ENCODE measurements at regions not wholly inside any gene's neighbourhood (a gene's known extent, or its start where the extent isn't known, plus 50 kb on each side); places are given as distances from the start of the nearest gene placed in this dataset.
"Not testable (repeated sequence)": the region's sequence is repeated elsewhere in the genome, so short reads cannot be mapped to it uniquely, and the experiment has no call there.

DNA sequence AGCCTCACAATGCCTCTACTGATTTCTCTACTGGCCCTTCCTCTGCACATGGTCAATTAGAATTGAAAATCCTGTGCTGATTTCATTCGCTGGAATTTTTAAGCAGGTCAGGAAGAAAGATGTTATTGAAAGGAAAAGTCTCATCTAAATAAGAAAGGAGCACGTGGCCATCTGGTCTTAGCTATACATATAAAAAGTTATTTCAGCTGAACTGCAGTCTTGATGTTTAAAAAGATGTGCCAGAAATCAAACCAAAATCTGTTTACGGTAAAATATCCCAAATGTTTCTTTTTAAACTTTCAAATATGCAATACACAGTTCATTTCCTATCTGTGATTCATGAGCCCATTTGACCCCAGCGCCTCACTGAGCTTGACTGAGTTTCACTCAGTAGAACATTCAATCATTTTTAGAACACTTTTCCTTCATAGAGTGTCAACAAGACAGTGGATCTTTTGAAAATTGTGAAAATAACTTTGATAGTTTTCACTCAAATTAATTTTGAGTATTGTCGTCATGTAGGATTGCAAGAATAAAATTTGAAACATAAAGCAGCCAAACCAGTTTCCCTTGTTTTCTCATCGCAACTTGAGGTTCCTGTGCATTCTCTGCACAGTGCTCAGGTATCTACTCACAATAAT, 293.6 kb downstream of the PTPRC start:
- peak in 8 of 56 donors; percentile 6 to 56 (median 16) for DNase-seq

DNA sequence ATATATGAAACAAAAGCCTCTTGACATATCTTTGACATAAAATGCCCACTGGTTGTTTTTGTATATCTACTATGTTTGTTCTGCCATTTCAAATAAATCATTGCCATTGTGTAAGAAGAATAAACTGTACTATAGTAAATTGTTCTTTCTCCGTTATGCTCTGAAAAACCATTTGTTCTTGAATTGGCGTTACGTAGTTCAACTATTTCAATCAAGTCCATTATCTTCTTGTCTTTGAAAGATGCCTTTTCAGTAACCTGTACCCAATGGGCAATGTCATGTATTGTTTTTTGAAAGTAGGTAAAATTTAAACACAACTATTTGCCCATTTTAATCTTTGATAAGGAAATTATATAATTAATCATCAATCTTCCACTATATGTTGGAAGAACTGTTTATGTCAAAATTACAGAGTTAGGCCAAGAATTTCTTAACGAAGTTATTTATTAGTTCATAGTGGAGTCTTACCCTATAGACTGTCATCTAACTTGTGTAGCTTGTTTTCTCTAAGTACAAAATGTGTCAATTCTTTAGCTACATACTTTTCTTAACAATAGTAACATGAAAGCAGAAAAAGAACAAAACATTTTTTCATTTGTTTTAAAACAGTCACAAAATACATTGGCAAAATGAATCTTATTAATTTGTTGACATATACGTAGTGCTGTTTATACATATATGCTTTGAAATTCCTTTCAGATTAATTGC, 294.8 kb downstream of the PTPRC start:
- DNase-seq = no peak

DNA sequence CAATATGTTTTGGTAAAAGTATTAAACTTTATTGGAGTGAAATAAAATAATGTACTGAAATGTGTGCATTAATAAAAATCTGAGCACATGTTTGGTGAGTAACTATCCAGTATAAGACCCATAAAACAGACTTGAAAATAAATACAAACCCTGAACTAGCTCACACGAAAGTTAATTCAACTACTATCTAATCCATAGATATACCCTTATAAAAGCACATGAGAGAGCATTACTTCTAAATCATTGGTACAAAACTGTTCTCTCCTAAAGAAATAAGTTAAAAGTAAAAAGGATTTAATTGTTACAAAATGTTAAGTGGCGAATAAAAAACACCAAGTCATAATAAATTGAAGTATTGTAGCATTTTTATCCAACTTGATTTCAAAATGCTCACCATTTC, 295.6 kb downstream of the PTPRC start:
- DNase-seq = no peak

DNA sequence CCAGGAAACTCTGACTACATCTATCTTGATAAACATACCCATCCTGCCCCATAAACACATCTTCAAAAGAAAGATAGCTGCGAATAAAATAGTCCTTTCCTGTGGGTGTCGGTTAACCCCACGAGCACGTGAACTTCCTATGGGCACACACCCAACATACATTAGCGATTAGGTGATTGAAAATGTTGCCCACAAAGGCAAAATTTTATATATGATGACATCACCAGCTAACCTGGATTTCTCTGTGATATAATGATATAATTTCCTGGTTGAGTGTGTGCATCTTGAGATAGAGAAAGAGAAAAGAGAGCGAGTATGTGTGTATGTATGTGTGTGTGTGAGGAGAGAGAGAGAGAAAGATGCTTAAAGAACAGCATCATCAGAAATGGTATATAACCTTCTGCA, 296.1 kb downstream of the PTPRC start:
- DNase-seq = no peak

DNA sequence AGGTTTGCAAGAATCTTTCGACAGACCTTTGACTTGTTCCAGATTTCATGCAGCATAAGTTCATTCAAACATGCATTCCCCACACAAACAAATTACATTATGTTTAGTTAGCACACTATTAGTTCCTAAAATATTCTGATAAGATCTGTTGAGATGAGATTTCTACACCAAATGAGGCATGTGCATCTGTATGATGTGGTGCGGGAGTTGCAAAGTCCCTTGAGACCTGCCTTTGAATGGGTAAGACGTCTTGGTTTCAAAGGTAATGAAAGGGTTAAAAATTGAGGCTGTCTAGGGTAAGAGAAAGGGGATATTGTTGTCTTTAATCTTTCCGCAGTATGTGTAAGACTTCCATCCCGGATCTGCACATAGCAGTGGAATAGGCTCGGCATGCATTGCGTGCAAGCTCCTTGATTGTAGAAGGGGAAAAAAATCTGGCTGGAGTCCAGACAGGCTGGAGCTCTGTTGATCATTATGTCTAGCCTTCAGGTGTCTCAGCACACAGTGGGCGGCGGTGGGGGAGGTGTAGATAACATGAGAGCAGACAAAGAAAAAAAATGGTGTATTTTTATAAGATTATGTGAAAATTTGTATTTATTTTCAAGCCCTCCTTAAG, 296.6 kb downstream of the PTPRC start:
- peak in 48 of 56 donors; percentile 8 to 78 (median 45) for DNase-seq

DNA sequence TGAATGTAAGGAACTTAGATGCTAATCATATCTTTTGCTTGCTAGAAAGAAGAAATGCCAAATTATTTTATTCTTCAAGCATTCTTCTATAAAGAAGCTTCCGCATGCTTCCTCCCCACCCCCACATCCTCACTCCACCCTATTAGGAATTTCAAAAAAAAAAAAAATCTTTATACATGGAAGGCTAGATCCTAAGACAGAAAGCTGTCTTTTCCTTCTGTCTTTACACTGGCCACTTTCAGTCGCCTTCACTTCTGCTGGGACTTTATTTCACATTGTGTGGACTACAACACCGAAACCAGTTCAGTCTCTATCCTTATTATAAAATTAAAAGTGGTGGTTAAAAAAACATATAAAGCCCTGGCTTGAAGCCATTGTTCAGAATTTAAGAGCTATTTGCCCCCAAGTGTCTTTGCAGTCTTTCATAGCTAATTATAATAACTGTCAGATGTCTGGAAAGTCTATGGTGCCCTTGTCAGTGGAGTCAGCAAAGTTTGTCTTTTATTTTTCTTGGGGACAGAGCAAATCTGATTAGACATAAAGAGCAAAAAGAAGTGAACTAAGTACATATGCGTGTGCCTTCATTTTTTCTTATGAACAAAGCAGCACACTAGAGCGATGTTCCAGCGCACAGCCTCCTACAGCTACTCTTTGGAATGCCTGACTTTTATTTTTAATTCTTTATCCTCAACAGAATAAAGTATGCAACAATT, 297.7 kb downstream of the PTPRC start:
- peak in 2 of 56 donors; percentile 8 to 13 for DNase-seq

DNA sequence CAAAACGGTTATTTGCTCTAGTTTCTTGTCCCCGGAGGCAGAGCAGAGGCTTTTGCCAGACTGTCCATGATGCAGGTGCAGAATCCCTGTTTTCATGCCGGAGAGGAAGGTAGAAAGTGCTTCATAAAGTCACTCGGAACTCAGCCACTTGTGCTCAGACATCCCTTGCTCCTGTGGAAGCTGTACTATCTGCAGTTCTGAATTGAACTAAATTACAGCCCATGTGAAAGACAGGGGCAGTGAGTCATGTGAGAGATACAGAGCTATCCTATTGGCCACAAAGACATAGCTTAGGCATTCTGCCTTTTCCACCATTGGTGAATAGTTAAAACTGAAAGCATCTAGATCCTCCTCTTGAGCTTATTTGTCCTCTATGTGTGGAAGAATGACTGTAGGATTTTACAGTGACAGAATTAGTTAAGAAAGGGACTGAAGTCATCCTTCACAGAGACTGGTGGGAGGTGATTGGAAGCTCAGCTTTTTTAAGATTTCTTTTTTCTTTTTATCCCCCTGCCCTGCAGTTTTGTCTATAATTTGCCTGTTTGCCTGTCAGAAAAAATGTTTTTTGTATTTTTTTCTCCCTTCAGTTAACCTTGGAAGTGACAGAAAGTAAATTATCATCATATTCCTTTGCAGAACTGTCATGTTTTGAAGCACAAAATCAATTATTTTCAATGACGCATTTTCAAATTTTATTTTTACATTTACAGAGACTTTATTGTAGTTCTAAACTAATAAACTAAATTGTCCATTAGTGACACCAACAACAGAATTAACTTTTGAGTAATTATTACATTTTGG, 298.6 kb downstream of the PTPRC start:
- DNase-seq = peak in 53 of 56 donors; percentile 4 to 99 (median 57)

DNA sequence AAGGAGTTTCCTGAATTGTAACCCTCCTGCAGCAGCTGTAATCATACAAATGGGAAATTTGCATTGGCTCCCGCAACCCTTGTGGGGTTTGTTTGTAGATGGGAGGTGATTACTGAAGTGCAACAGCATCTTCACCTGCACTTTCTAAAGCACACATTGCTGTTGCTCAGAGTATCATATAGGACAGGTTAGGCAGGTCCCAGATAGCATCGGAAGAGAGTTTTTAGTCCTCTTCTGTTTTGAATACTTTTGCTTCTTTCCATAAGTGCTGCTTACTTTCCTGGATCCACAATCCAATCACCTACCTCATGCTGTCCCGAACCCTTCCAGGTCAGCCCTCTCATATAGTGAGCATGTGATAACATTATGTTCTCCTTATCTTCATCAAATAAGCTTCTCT, 300.4 kb downstream of the PTPRC start:
- no peak for DNase-seq

DNA sequence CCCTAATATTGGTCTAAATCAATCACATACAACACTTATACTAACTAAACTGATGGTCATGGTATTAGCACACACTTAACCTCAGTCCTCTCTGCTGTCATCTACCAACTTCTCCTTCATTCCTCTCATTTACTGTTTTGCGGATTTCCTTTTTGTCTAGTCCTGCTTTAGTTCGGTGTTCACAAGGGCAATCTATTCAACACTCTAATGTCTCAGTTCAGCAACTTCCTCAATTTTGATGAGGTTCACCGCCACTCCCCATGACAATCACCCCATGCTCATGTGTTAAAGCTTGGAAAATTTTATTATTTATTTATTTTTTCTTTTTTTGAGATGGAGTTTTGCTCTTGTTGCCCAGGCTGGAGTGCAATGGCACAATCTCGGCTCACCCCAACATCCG, 301.1 kb downstream of the PTPRC start:
- DNase-seq = no peak

DNA sequence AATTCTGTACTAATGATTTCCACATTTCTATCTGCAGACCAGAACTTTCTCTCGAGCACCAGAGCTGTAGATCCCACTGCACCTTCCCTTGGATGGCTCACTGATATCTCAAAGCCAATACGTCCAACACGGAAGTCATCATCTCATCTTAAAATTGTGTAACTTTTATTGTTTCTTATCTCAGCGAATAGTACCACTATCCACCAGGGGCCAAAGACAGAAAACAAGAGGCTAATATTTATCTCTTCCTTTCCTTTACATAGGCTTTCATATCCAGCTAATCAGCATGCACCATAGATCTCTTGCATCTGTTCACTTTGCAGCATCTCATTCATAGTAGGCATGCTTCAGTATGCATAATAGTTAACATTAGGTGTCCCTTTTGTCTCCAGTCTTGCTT, 303.6 kb downstream of the PTPRC start:
- DNase-seq = no peak

DNA sequence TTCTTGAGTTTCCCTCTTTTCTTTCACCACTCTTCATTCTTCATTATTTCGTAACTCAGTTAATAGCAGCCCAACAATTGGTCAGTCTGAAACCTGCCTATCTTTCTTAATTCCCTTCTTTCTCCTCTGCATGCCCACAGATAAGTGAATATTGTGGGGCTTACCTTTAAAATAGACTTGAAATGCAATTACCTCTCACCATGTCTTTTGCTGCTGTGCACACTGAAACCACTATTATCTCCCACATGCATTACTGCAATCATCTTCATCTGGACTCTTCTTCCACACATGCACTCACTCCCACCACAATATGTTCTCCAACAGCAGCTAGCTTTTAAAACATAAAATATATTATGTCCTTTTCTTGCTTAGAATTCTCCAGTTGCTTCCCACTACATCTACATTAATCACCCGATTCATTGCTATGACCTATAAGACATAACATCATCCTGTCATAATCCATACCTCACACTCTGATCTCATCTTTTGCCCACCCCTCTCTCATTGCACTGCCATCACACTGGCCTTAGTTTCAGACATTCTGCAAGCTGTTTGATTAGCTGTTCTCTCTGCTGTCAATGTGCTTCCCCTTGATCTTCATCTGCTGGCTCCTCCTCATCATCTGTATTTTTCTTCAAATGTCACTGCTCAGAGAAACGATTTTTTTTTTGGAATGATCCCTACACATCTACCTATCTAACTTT, 304.8 kb downstream of the PTPRC start:
- no peak for DNase-seq

DNA sequence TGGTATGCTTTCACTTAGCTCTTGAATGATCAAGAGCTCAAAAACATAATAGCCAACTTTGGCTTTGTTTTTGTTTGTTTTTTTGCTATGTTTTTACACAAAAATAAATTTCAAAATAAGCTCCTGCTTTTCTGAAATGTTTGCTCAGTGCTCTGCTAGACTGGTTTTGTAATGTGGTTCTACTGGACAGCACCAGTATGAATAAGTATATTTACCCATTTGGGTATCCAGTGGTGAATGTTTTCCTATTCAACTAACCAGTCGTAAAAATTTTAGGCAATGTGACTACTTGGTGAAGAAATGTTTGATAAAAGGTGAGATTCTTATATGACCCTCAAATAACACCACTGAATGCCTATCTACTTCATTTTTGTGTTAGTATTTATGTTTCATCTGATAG, 308.6 kb downstream of the PTPRC start:
- DNase-seq = no peak

DNA sequence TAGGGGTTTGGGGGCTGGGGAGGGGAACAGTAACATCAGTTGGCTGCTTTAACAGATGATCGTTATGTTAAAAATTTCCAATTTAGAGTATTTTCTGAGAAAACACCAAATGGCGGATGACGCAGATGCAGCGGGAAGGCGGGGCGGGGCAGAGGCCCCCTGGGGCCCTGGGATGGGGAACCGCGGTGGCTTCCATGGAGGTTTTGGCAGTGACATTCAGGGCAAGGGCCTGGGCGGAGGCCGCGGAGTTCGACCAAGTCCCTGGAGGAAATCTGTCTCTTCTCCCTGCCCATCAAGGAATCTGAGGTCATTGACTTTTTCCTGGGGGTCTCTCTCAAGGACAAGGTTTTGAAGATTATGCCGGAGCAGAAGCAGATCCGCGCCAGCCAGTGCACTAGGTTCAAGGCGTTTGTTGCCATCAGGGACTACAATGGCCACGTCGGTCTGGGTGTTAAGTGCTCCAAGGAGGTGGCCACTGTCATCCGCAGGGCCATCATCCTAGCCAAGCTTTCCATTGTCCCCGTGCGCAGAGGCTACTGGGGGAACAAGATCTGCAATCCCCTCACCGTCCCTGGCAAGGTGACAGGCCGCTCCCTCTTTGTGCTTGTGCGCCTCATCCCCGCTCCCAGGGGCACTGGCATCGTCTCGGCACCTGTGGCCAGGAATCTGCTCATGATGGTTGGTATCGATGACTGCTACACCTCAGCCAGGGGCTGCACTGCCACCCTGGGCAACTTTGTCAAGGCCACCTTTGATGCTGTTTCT, 310.2 kb downstream of the PTPRC start:
- no peak for DNase-seq

DNA sequence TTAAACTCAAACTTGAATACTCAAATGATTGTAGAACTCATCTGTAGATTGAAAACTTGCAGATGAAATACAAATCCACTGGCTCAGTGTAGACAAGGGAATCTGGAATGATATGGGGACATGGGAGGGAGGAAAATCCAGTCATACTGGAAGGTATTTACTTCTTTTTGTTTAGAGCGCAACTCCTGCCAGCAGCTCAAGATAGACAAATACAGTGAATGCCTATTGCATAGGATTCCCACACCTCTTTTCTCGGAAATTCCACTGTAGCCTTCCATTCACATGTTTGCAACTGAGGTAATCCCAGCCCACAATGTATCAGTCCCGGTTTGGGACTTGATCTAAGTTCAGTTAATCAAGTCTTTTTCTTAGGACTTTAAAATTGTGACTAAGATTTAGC, 311.2 kb downstream of the PTPRC start:
- no peak for DNase-seq

DNA sequence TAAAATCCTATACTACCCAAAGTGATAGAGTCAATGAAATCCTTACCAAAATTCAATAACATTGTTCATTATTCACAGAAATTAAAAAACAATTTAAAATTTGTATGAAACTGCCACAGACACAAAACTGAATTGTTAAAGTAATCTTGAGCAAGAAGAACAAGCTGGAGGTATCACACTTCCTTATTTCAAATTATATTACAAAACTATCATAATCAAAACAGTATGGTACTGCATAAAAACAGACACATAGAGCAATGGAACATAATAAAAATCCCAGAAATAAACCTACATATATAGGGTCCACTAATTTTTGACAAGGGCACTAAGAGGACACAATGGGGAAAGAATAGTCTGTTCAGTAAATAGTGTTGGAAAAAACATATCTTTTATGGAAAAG, 316.2 kb downstream of the PTPRC start:
- DNase-seq = no peak

DNA sequence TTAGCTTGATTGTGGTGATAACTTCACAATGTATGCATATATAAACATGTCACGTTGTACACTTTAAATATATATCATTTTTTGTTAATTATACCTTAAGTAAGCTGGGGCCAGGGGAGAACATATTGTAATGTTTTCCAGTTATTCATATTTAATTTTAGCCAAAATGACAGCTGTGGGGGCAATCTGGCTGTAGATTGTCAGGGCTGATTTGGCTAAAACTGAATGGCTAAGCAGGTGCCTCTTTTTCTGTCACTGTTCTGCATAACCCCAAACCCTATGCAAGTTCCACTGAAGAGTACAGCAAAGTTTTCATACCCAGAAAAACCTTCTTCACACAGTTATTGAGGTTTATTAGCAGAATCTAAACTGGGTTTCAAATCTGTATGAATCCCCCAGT, 318.2 kb downstream of the PTPRC start:
- DNase-seq = no peak

DNA sequence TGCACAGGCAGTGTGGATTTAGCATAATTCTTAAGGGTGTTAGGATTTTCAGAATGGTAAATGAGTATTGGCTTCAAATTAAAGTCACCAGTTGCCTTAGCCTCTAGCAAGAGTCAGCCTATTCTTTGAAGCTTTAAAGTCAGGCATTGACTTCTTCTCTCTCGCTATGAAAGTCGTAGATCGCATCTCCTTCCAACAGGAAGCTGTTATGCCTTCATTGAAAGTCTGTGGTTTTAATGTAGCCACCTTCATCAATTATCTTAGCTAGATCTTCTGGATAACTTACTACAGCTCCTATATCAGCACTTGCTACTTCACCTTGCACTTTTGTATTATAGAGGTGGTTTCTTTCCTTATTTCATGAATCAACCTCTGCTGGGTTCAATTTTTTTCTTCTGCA, 320.2 kb downstream of the PTPRC start:
- no peak for DNase-seq

DNA sequence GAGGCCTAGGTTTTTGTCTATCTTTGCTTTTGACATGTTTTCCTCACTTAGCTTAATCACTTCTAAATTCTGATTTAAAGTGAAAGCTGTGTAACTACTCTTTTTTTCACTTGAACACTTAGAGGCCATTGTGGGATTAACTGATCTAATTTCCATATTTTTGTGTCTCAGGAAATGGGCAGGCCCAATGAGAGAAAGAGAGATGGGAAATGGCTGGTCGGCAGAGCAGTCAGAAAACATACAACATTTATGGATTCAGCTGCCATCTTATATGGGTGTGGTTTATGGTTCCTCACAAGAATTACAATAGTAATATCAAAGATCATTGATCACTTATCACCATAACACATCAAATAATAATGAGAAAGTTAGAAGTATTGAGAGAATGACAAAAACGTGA, 320.8 kb downstream of the PTPRC start:
- DNase-seq = no peak

DNA sequence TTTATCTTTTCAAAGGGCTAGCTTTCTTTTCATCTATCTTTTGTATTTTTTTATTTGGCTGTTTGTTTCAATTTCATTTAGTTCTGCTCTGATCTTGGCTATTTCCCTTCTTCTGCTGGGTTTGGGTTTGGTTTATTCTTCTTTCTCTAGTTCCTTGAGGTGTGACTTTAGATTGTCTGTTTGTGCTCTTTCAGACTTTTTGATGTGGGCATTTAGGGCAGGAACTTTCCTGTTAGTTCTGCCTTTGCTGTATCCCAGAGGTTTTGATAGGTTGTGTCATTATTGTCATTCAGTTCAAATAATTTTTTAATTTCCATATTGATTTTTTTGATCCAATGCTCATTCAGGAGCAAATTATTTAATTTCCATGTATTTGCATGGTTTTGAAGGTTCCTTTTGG, 325.0 kb downstream of the PTPRC start:
- DNase-seq = not testable (repeated sequence)

DNA sequence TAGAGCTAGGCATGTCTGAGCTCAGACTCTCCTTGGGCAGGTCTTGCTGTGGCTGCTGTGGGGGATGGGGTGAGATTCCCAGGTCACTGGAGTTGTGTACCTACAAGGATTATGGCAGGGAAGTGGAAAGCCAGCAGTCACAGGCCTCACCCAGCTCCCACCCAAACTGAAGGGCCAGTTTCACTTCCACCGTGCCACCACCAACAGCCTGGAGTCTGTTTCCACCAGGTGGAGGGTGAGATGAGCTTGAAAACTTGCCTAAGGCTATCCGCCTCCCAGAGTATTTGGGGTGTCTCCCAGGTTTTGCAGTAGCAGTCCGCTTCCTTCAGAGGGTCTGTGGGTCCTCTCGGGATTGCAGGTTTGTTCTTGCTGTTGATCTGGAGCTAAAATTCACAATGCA, 327.7 kb downstream of the PTPRC start:
- DNase-seq = no peak
